Liver (tissue), 7 donors: ENCODE measurements at regions not wholly inside any gene's neighbourhood (a gene's known extent, or its start where the extent isn't known, plus 50 kb on each side); places are given as distances from the start of the nearest gene placed in this dataset.

Source experiments
- DNase-seq: peaks from one replicate; pipeline ENCODE4 v3.0.0-alpha.2; 2017; ENCODE audit warnings: low spot score
- H3K27ac ChIP-seq, 2 donors: one replicate each; pipeline ENCODE4 v1.7.0; 2013; ENCODE audit warnings: inconsistent platforms in 2 of 2, low read length in 2 of 2, control low read depth in 1 of 2, low read depth in 1 of 2, mild to moderate bottlenecking in 1 of 2
- H3K27me3 ChIP-seq, 4 donors: one replicate each; pipeline versions ENCODE4 v1.6.1 to v1.7.0; 2013; ENCODE audit warnings: low read length in 3 of 4, inconsistent platforms in 1 of 4, mild to moderate bottlenecking in 1 of 4, moderate library complexity in 1 of 4; ENCODE audit not compliant: control insufficient read depth in 4 of 4, insufficient read depth in 4 of 4
- H3K36me3 ChIP-seq, 4 donors: one replicate each; pipeline versions ENCODE4 v1.6.1 to v1.7.0; 2013; ENCODE audit warnings: low read length in 3 of 4, mild to moderate bottlenecking in 3 of 4, low read depth in 1 of 4, moderate library complexity in 1 of 4; ENCODE audit not compliant: control insufficient read depth in 4 of 4, insufficient read depth in 3 of 4
- H3K4me1 ChIP-seq, 4 donors: one replicate each; pipeline versions ENCODE4 v1.6.1 to v1.7.0; 2013; ENCODE audit warnings: low read length in 3 of 4, mild to moderate bottlenecking in 3 of 4, moderate library complexity in 1 of 4; ENCODE audit not compliant: control insufficient read depth in 4 of 4, insufficient read depth in 4 of 4
- H3K4me3 ChIP-seq, 3 donors: one replicate each; pipeline versions ENCODE4 v1.6.1 to v1.7.0; 2013; ENCODE audit warnings: low read length in 3 of 3, control low read depth in 1 of 3, low read depth in 1 of 3, mild to moderate bottlenecking in 1 of 3
- H3K9ac ChIP-seq, 2 donors: one replicate each; pipeline ENCODE4 v1.7.0; 2013; ENCODE audit warnings: low read length in 2 of 2, mild to moderate bottlenecking in 2 of 2, moderate library complexity in 2 of 2, control low read depth in 1 of 2, low read depth in 1 of 2
- H3K9me3 ChIP-seq, 4 donors: one replicate each; pipeline versions ENCODE4 v1.6.1 to v1.7.0; 2013; ENCODE audit warnings: low read length in 3 of 4; ENCODE audit not compliant: control insufficient read depth in 4 of 4
- ATF3 ChIP-seq: IDR thresholded peaks from 2 replicates; pipeline ENCODE4 v1.6.1; 2016; ENCODE audit warnings: antibody characterized with exemption
- EGR1 ChIP-seq, 2 donors: IDR thresholded peaks; 2 replicates each; pipeline ENCODE4 v1.6.1; 2016 to 2018; ENCODE audit warnings: antibody characterized with exemption in 2 of 2, low read depth in 2 of 2
- FOXA1 ChIP-seq: IDR thresholded peaks from 2 replicates; pipeline ENCODE4 v1.6.1; 2016; ENCODE audit warnings: antibody characterized with exemption
- FOXA2 ChIP-seq: IDR thresholded peaks from 2 replicates; pipeline ENCODE4 v1.6.1; 2016; ENCODE audit warnings: antibody characterized with exemption
- GABPA ChIP-seq, 2 donors: IDR thresholded peaks in 1 of 2; conservative IDR thresholded peaks in 1 of 2; 2 replicates each; pipeline ENCODE4 v1.6.1; 2016; ENCODE audit warnings: antibody characterized with exemption in 2 of 2, mild to moderate bottlenecking in 1 of 2, moderate library complexity in 1 of 2
- HNF4G ChIP-seq: IDR thresholded peaks from 2 replicates; pipeline ENCODE4 v1.6.1; 2016; ENCODE audit warnings: antibody characterized with exemption
- JUND ChIP-seq, 2 donors: IDR thresholded peaks; 2 replicates each; pipeline ENCODE4 v1.6.1; 2016; ENCODE audit warnings: antibody characterized with exemption in 2 of 2
- MAX ChIP-seq: IDR thresholded peaks from 2 replicates; pipeline ENCODE4 v1.6.1; 2016; ENCODE audit warnings: antibody characterized with exemption
- RAD21 ChIP-seq, 2 donors: IDR thresholded peaks; 2 replicates each; pipeline ENCODE4 v1.6.1; 2016; ENCODE audit warnings: antibody characterized with exemption in 2 of 2, mild to moderate bottlenecking in 2 of 2
- REST ChIP-seq: IDR thresholded peaks from 2 replicates; pipeline ENCODE4 v1.6.1; 2016; ENCODE audit warnings: antibody characterized with exemption, mild to moderate bottlenecking
- RXRA ChIP-seq, 2 donors: IDR thresholded peaks; 2 replicates each; pipeline ENCODE4 v1.6.1; 2017 to 2018; ENCODE audit warnings: antibody characterized with exemption in 2 of 2, mild to moderate bottlenecking in 1 of 2
- SP1 ChIP-seq: IDR thresholded peaks from 2 replicates; pipeline ENCODE4 v1.6.1; 2018; ENCODE audit warnings: antibody characterized with exemption, mild to moderate bottlenecking
- YY1 ChIP-seq: IDR thresholded peaks from 2 replicates; pipeline ENCODE4 v1.6.1; 2016; ENCODE audit warnings: antibody characterized with exemption, mild to moderate bottlenecking
- TF ChIP-seq, protein P1 (sequence below): fragments of 150-350 bp; IDR thresholded peaks from 2 replicates; pipeline ENCODE4 v1.5.1; 2017; ENCODE audit warnings: improper control_type of control experiment, low read depth, low read length; ENCODE audit not compliant: missing input control
- donor health status: healthy.
- donor health status: healthy.
- donor health status: healthy.
- donor health status: healthy.

DNA sequence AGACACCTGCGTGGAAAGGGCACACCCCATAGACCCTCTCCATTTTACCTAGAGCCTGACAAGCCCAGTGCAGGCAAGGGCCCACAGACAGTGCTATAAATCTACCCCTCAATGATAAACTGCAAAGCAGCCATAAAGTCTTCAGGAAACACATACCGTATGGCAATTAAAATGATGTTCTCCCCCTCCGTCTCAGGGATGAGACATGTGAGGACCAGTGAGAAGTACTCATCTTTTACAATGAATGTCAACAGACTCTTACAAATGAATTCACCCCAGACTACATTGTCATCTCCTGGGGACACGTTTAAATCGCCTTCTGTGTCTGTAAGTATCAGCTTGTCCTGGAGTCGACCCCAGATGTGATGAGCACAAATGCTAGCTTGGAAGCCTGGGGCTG lies 362.7 kb downstream of the ADGRD1 start (continued):
- TF ChIP-seq, protein P1, sequence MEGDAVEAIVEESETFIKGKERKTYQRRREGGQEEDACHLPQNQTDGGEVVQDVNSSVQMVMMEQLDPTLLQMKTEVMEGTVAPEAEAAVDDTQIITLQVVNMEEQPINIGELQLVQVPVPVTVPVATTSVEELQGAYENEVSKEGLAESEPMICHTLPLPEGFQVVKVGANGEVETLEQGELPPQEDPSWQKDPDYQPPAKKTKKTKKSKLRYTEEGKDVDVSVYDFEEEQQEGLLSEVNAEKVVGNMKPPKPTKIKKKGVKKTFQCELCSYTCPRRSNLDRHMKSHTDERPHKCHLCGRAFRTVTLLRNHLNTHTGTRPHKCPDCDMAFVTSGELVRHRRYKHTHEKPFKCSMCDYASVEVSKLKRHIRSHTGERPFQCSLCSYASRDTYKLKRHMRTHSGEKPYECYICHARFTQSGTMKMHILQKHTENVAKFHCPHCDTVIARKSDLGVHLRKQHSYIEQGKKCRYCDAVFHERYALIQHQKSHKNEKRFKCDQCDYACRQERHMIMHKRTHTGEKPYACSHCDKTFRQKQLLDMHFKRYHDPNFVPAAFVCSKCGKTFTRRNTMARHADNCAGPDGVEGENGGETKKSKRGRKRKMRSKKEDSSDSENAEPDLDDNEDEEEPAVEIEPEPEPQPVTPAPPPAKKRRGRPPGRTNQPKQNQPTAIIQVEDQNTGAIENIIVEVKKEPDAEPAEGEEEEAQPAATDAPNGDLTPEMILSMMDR, result no peak
- no peak for TF ChIP-seq SP1
- TF ChIP-seq FOXA2, result no peak
- TF ChIP-seq GABPA (IDR thresholded peaks at IDR 0.05 in 1 of 2, conservative IDR thresholded peaks at IDR 0.05 in 1 of 2), result no peak
- TF ChIP-seq MAX, result no peak
- TF ChIP-seq HNF4G, result no peak
- TF ChIP-seq ATF3, result no peak

DNA sequence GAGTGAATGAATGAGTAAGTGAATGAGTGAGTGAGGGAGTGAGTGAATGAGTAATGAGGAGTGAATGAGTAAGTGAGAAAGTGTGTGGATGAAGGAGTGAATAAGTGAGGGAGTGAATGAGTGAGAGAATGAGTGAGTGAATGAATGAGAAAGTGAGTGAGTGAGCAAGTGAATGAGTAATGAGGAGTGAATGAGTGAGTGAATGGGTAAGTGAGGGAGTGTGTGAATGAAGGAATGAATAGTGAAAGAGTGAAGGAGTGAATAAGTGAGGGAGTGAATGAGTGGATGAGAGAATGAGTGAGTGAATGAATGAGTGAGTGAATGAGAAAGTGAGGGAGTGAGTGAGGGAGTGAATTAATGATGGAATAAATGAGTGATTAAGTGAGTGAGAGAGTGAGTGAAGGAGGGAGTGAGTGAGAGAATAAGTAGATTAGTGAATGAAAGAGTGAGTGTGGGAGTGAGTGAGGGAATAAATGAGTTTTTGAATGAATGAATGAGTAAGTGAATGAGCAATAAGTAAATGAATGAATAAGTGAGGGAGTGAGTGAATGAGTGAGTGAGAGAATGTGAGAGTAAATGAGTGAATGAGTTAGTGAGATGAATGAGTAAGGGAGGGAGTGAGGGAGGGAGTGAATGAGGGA lies 364.5 kb downstream of the ADGRD1 start:
- Histone ChIP-seq H3K4me3 (no peak overlapping the region), H3K9ac (no peak overlapping the region), H3K27me3 (peaks cover 0 to 2% (median 0%) of the 10 kb centered on the region in 4 donors), H3K9me3 (no peaks in the 10 kb centered on the region), H3K36me3 (no peaks in the 10 kb centered on the region), H3K4me1 (no peaks in the 10 kb centered on the region), H3K27ac (no peak overlapping the region)
- TF ChIP-seq GABPA (IDR thresholded peaks at IDR 0.05 in 1 of 2, conservative IDR thresholded peaks at IDR 0.05 in 1 of 2) (no peak), RXRA (IDR thresholded peaks at IDR 0.05) (no peak), REST (no peak), EGR1 (IDR thresholded peaks at IDR 0.05; ENCODE audit: low read depth in 2 of 2) (no peak), MAX (no peak), JUND (IDR thresholded peaks at IDR 0.05) (no peak)
- DNase-seq, result no peak

DNA sequence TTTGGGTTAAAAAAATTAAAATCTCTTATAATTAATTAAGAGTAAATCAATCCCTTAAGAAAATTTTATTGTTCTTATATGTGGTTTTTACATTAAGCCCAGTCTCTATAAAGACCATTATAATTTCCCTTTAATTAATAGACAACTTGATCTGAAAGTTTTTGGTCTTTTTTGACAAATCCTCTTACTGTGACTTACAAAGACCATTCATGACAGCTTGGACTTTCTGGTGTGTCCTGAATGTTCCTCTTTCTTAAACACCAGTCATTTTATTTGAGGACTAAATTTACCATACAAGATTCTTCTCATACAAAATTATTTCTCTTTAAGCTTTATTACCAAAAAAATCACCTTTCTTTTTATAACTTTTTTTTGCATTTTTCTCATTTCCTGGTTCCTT lies 368.3 kb downstream of the ADGRD1 start:
- H3K27me3 ChIP-seq, result no peaks in the 10 kb centered on the region
- H3K36me3 ChIP-seq, result no peaks in the 10 kb centered on the region
- TF ChIP-seq FOXA1 (no peak), YY1 (no peak), EGR1 (IDR thresholded peaks at IDR 0.05; ENCODE audit: low read depth in 2 of 2) (no peak), ATF3 (no peak), FOXA2 (no peak), MAX (no peak), SP1 (no peak), JUND (IDR thresholded peaks at IDR 0.05) (no peak), HNF4G (no peak), RAD21 (IDR thresholded peaks at IDR 0.05) (no peak), RXRA (IDR thresholded peaks at IDR 0.05) (no peak), REST (no peak)
- TF ChIP-seq, protein P1, result no peak

More for the DNA sequence above, 368.3 kb downstream of the ADGRD1 start:
- Histone ChIP-seq H3K27ac (no peak overlapping the region), H3K9ac (no peak overlapping the region), H3K4me3 (no peak overlapping the region), H3K9me3 (no peaks in the 10 kb centered on the region), H3K4me1 (no peaks in the 10 kb centered on the region)
- no peak for DNase-seq
